Lung (tissue), 11 donors: ENCODE measurements at regions not wholly inside any gene's neighbourhood (a gene's known extent, or its start where the extent isn't known, plus 50 kb on each side); places are given as distances from the start of the nearest gene placed in this dataset.

Source experiments
- ATAC-seq: fragments of 200-7000 bp; cut with Tn5 transposase; one replicate; pipeline ENCODE4 v1.9.1; 2020; ENCODE audit warnings: moderate number of reproducible peaks; ENCODE audit not compliant: insufficient read depth, low FRiP score
- DNase-seq, 3 donors: peaks; one replicate each; pipeline ENCODE4 v3.0.0-alpha.2; 2013 to 2017
- H3K27ac ChIP-seq, 2 donors: one replicate each; pipeline ENCODE4 v1.5.1; 2013; ENCODE audit warnings: mild to moderate bottlenecking in 2 of 2, moderate library complexity in 2 of 2, control low read depth in 1 of 2, inconsistent platforms in 1 of 2, low read depth in 1 of 2, low read length in 1 of 2
- H3K27me3 ChIP-seq, 3 donors: one replicate each; pipeline ENCODE4 v1.5.1; 2013; ENCODE audit warnings: low read length in 2 of 3; ENCODE audit not compliant: control insufficient read depth in 3 of 3, insufficient read depth in 3 of 3
- H3K36me3 ChIP-seq, 4 donors: one replicate each; pipeline ENCODE4 v1.5.1; 2013; ENCODE audit warnings: low read length in 4 of 4, mild to moderate bottlenecking in 1 of 4, moderate library complexity in 1 of 4; ENCODE audit not compliant: control insufficient read depth in 4 of 4, insufficient read depth in 4 of 4
- H3K4me1 ChIP-seq, 5 donors: one replicate each; pipeline ENCODE4 v1.5.1; 2013; ENCODE audit warnings: low read length in 5 of 5, mild to moderate bottlenecking in 2 of 5, moderate library complexity in 1 of 5; ENCODE audit not compliant: control insufficient read depth in 5 of 5, insufficient read depth in 5 of 5
- H3K4me3 ChIP-seq: one replicate; pipeline ENCODE4 v1.5.1; 2013; ENCODE audit warnings: mild to moderate bottlenecking, control low read depth, moderate library complexity
- H3K9ac ChIP-seq, 2 donors: one replicate each; pipeline ENCODE4 v1.5.1; 2013; ENCODE audit warnings: low read length in 2 of 2, control low read depth in 1 of 2; ENCODE audit not compliant: insufficient read depth in 1 of 2
- H3K9me3 ChIP-seq, 4 donors: one replicate each; pipeline ENCODE4 v1.5.1; 2013; ENCODE audit warnings: low read length in 3 of 4, mild to moderate bottlenecking in 1 of 4, moderate library complexity in 1 of 4; ENCODE audit not compliant: control insufficient read depth in 4 of 4, insufficient read depth in 3 of 4
- CTCF ChIP-seq: IDR thresholded peaks from 2 replicates; pipeline ENCODE4 v1.5.1; 2012; ENCODE audit warnings: mild to moderate bottlenecking; ENCODE audit errors: control extremely low read depth, extremely low read depth
- WGBS, 2 donors: extraction: QIAGEN DNeasy Blood & Tissue Kit; methylation state at CpG; one replicate each; pipeline ENCODE4 v1.1.7; 2013; 5-methylcytosine and 5-hydroxymethylcytosine counted together
- donor health status: control.
- donor health status: control.
- donor health status: Bipolar disorder and iron deficiency.
- donor health status: healthy.
- donor health status: DM: yes; HTN: yes; CAD: no.

- Histone ChIP-seq H3K27me3 (no peaks in the 10 kb centered on the region), H3K9me3 (no peaks in the 10 kb centered on the region), H3K4me3 (no peak overlapping the region), H3K27ac (no peak overlapping the region), H3K9ac (no peak overlapping the region), H3K36me3 (no peaks in the 10 kb centered on the region), H3K4me1 (peaks cover 2 to 16% (median 5%) of the 10 kb centered on the region in 5 donors)
- 90 to 91% methylated on average over 4 of the region's 4 CpGs for WGBS, 2 donors
- no peak for TF ChIP-seq CTCF
- ATAC-seq: no peak
- no peak for DNase-seq
Observed at GRCh38 chr10:60998932-60999331, 54.9 kb upstream of the RHOBTB1 start.

GRCh38 chr10:60994128-60994527 lies 50.1 kb upstream of the RHOBTB1 start:
- no peak for ATAC-seq
- no peak for DNase-seq
- H3K9me3 ChIP-seq: no peaks in the 10 kb centered on the region
- H3K27me3 ChIP-seq: no peaks in the 10 kb centered on the region
- H3K27ac ChIP-seq: no peak overlapping the region
- no peak overlapping the region for H3K9ac ChIP-seq
- H3K4me1 ChIP-seq: peaks cover 0 to 11% (median 0%) of the 10 kb centered on the region in 5 donors
- no peak for TF ChIP-seq CTCF
- WGBS, 2 donors: 85 to 94% methylated on average over 2 of the region's 2 CpGs
- no peak overlapping the region for H3K4me3 ChIP-seq
- H3K36me3 ChIP-seq: no peaks in the 10 kb centered on the region
